ENCODE measurements at regions not wholly inside any gene's neighbourhood (a gene's known extent, or its start where the extent isn't known, plus 50 kb on each side); places are given as distances from the start of the nearest gene placed in this dataset.

GRCh38 chr10:108789336-108789735, 1134.0 kb downstream of the XPNPEP1 start:
- Mint-ChIP-seq H3K4me3 (ENCODE audit: unreplicated experiment) (no peak overlapping the region), H3K27ac (ENCODE audit: unreplicated experiment) (no peak overlapping the region), H3K36me3 (ENCODE audit: low read depth, unreplicated experiment) (peaks cover 9% of the 10 kb centered on the region), H3K27me3 (ENCODE audit: unreplicated experiment) (no peaks in the 10 kb centered on the region), H3K9me3 (ENCODE audit: unreplicated experiment) (peaks cover 10% of the 10 kb centered on the region), H3K4me1 (ENCODE audit: unreplicated experiment) (peaks cover 10% of the 10 kb centered on the region)
- no peak for TF ChIP-seq CTCF (IDR thresholded peaks at IDR 0.05; ENCODE audit: unreplicated experiment)
- DNase-seq (ENCODE audit: low spot score), result no peak

- TF ChIP-seq CTCF (IDR thresholded peaks at IDR 0.05; ENCODE audit: unreplicated experiment), result no peak
- Mint-ChIP-seq H3K4me3 (ENCODE audit: unreplicated experiment) (no peak overlapping the region), H3K4me1 (ENCODE audit: unreplicated experiment) (peaks cover 10% of the 10 kb centered on the region), H3K9me3 (ENCODE audit: unreplicated experiment) (peaks cover 10% of the 10 kb centered on the region), H3K36me3 (ENCODE audit: low read depth, unreplicated experiment) (peaks cover 9% of the 10 kb centered on the region), H3K27me3 (ENCODE audit: unreplicated experiment) (no peaks in the 10 kb centered on the region), H3K27ac (ENCODE audit: unreplicated experiment) (no peak overlapping the region)
- no peak for DNase-seq (ENCODE audit: low spot score)
Observed at GRCh38 chr10:108788891-108789290, 1134.4 kb downstream of the XPNPEP1 start.

GRCh38 chr10:108787932-108788331, 1135.4 kb downstream of the XPNPEP1 start:
- no peak for TF ChIP-seq CTCF (IDR thresholded peaks at IDR 0.05; ENCODE audit: unreplicated experiment)
- H3K9me3 Mint-ChIP-seq (ENCODE audit: unreplicated experiment), result peaks cover 10% of the 10 kb centered on the region
- no peak overlapping the region for H3K27ac Mint-ChIP-seq (ENCODE audit: unreplicated experiment)
- no peaks in the 10 kb centered on the region for H3K27me3 Mint-ChIP-seq (ENCODE audit: unreplicated experiment)
- peaks cover 9% of the 10 kb centered on the region for H3K36me3 Mint-ChIP-seq (ENCODE audit: low read depth, unreplicated experiment)
- peaks cover 10% of the 10 kb centered on the region for H3K4me1 Mint-ChIP-seq (ENCODE audit: unreplicated experiment)
- DNase-seq (ENCODE audit: low spot score), result no peak
- no peak overlapping the region for H3K4me3 Mint-ChIP-seq (ENCODE audit: unreplicated experiment)

- Mint-ChIP-seq H3K4me1 (ENCODE audit: unreplicated experiment) (peaks cover 9% of the 10 kb centered on the region), H3K27ac (ENCODE audit: unreplicated experiment) (no peak overlapping the region), H3K9me3 (ENCODE audit: unreplicated experiment) (peaks cover 10% of the 10 kb centered on the region), H3K4me3 (ENCODE audit: unreplicated experiment) (no peak overlapping the region), H3K27me3 (ENCODE audit: unreplicated experiment) (no peaks in the 10 kb centered on the region), H3K36me3 (ENCODE audit: low read depth, unreplicated experiment) (peaks cover 9% of the 10 kb centered on the region)
- TF ChIP-seq CTCF (IDR thresholded peaks at IDR 0.05; ENCODE audit: unreplicated experiment), result no peak
- DNase-seq (ENCODE audit: low spot score), result no peak
Observed at GRCh38 chr10:108785011-108785410, 1138.3 kb downstream of the XPNPEP1 start.

- H3K27ac Mint-ChIP-seq (ENCODE audit: unreplicated experiment), result no peak overlapping the region
- no peak for TF ChIP-seq CTCF (IDR thresholded peaks at IDR 0.05; ENCODE audit: unreplicated experiment)
- H3K9me3 Mint-ChIP-seq (ENCODE audit: unreplicated experiment), result peaks cover 10% of the 10 kb centered on the region
- no peak overlapping the region for H3K4me3 Mint-ChIP-seq (ENCODE audit: unreplicated experiment)
- H3K27me3 Mint-ChIP-seq (ENCODE audit: unreplicated experiment), result no peaks in the 10 kb centered on the region
- peaks cover 4% of the 10 kb centered on the region for H3K4me1 Mint-ChIP-seq (ENCODE audit: unreplicated experiment)
- DNase-seq (ENCODE audit: low spot score), result no peak
- peaks cover 9% of the 10 kb centered on the region for H3K36me3 Mint-ChIP-seq (ENCODE audit: low read depth, unreplicated experiment)
Observed at GRCh38 chr10:108784534-108784933, 1138.8 kb downstream of the XPNPEP1 start.

All from endothelial cell (in vitro differentiated cells).